HL-60 (cell line): ENCODE measurements at regions not wholly inside any gene's neighbourhood (a gene's known extent, or its start where the extent isn't known, plus 50 kb on each side); places are given as distances from the start of the nearest gene placed in this dataset.
"Not testable (repeated sequence)": the region's sequence is repeated elsewhere in the genome, so short reads cannot be mapped to it uniquely, and the experiment has no call there.

Source experiments
- DNase-seq, 2 experiments: peaks; one replicate each; pipeline ENCODE4 v3.0.0-alpha.2; 2010 to 2020; ENCODE audit warnings: low read depth in 1 of 2, low spot score in 1 of 2
- H3K27ac ChIP-seq: fragments of 250-450 bp; sonication (Bioruptor Pico); replicated peaks from 2 replicates; pipeline ENCODE4 v1.5.1; 2020; ENCODE audit warnings: mild to moderate bottlenecking, moderate library complexity
- H3K27me3 ChIP-seq: fragments of 250-450 bp; sonication (Bioruptor Pico); 2 replicates; pipeline ENCODE4 v1.5.1; 2021; ENCODE audit warnings: mild to moderate bottlenecking, moderate library complexity; ENCODE audit not compliant: insufficient read depth, poor library complexity, severe bottlenecking
- H3K4me3 ChIP-seq: replicated peaks from 2 replicates; pipeline ENCODE4 v1.5.1; 2011; ENCODE audit warnings: mild to moderate bottlenecking, control low read depth, low read length; ENCODE audit not compliant: insufficient read depth
- GABPA ChIP-seq: IDR thresholded peaks from 2 replicates; pipeline ENCODE4 v1.6.1; 2012; ENCODE audit warnings: low read depth
- POLR2AphosphoS5 ChIP-seq: IDR thresholded peaks from 2 replicates; pipeline ENCODE4 v1.6.1; 2012; ENCODE audit warnings: low read depth
- SPI1 ChIP-seq: IDR thresholded peaks from 2 replicates; pipeline ENCODE4 v1.6.1; 2012; ENCODE audit warnings: low read depth, mild to moderate bottlenecking, borderline replicate concordance
- TF ChIP-seq, protein P1 (sequence below): IDR thresholded peaks from one replicate; pipeline ENCODE4 v1.5.1; 2011; ENCODE audit warnings: low read length, control low read depth, inconsistent platforms; ENCODE audit not compliant: insufficient read depth
- TF ChIP-seq, protein P2 (sequence below): IDR thresholded peaks from 2 replicates; pipeline ENCODE4 v1.6.1; 2012; ENCODE audit warnings: low read depth; ENCODE audit not compliant: insufficient replicate concordance

DNA sequence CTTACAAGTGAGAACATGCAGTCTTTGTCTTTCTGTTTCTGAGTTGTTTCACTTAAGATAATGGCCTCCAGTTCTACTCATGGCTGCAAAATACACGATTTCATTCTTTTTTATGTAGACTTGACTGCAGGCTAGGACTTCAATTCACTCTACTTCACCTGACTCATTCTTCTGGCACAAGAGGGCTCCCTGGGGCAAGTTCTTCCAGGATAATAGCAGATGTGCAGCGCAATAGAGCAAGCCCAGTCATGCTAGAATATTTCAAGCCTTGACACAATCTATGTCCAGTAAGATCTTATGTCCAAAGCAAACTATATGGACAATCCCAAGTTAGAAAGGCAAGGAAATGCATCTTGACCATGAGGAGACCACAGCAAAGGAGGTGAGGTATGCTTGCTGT lies 211.7 kb upstream of the GADL1 start:
- DNase-seq, result no peak
- no peaks in the 10 kb centered on the region for H3K27me3 ChIP-seq
- no peak overlapping the region for H3K27ac ChIP-seq
- H3K4me3 ChIP-seq, result no peak overlapping the region
- TF ChIP-seq GABPA, result no peak
- TF ChIP-seq, protein P1, sequence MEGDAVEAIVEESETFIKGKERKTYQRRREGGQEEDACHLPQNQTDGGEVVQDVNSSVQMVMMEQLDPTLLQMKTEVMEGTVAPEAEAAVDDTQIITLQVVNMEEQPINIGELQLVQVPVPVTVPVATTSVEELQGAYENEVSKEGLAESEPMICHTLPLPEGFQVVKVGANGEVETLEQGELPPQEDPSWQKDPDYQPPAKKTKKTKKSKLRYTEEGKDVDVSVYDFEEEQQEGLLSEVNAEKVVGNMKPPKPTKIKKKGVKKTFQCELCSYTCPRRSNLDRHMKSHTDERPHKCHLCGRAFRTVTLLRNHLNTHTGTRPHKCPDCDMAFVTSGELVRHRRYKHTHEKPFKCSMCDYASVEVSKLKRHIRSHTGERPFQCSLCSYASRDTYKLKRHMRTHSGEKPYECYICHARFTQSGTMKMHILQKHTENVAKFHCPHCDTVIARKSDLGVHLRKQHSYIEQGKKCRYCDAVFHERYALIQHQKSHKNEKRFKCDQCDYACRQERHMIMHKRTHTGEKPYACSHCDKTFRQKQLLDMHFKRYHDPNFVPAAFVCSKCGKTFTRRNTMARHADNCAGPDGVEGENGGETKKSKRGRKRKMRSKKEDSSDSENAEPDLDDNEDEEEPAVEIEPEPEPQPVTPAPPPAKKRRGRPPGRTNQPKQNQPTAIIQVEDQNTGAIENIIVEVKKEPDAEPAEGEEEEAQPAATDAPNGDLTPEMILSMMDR, result no peak
- no peak for TF ChIP-seq POLR2AphosphoS5
- TF ChIP-seq, protein P2, sequence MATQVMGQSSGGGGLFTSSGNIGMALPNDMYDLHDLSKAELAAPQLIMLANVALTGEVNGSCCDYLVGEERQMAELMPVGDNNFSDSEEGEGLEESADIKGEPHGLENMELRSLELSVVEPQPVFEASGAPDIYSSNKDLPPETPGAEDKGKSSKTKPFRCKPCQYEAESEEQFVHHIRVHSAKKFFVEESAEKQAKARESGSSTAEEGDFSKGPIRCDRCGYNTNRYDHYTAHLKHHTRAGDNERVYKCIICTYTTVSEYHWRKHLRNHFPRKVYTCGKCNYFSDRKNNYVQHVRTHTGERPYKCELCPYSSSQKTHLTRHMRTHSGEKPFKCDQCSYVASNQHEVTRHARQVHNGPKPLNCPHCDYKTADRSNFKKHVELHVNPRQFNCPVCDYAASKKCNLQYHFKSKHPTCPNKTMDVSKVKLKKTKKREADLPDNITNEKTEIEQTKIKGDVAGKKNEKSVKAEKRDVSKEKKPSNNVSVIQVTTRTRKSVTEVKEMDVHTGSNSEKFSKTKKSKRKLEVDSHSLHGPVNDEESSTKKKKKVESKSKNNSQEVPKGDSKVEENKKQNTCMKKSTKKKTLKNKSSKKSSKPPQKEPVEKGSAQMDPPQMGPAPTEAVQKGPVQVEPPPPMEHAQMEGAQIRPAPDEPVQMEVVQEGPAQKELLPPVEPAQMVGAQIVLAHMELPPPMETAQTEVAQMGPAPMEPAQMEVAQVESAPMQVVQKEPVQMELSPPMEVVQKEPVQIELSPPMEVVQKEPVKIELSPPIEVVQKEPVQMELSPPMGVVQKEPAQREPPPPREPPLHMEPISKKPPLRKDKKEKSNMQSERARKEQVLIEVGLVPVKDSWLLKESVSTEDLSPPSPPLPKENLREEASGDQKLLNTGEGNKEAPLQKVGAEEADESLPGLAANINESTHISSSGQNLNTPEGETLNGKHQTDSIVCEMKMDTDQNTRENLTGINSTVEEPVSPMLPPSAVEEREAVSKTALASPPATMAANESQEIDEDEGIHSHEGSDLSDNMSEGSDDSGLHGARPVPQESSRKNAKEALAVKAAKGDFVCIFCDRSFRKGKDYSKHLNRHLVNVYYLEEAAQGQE, result no peak
- no peak for TF ChIP-seq SPI1

DNA sequence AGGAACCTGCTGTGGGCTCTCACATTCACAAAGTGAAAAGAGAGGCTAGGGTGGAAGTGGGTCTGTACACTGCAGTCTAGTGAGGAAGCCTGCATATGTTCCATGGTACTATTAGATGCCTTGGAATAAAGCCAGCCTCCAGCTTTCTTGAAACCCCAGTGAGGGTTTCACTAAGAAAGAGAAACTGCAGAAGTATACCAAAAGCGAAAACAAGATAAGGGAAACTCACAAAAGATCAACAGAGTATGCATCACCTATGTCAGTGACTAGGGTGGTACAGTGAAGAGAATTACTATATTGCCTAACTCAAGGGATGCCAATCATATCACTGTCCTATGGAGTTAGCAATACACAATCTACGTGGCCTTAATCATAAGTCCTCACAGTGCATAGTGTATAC lies 212.5 kb upstream of the GADL1 start:
- no peak for DNase-seq
- H3K27ac ChIP-seq, result no peak overlapping the region
- no peaks in the 10 kb centered on the region for H3K27me3 ChIP-seq
- TF ChIP-seq, protein P2, result no peak
- TF ChIP-seq GABPA (no peak), POLR2AphosphoS5 (no peak), SPI1 (no peak)
- TF ChIP-seq, protein P1, result no peak
- H3K4me3 ChIP-seq, result no peak overlapping the region

DNA sequence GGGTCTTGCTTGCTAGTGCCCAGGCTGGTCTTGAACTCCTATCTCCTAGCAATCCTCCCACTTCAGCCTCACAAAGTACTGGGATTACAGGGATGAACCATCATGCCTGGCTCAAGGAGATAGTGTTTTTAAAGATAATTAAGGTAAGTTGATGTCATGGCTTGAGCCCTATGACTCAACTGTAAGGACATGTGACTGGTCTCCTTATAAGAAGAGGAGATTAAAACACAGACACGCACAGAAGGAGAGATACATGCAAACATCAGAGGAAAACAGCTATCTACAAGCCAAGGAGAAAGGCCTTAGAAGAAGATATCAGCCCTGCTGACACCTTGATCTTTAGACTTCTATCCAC lies 220.4 kb upstream of the GADL1 start:
- no peaks in the 10 kb centered on the region for H3K27me3 ChIP-seq
- H3K27ac ChIP-seq, result no peak overlapping the region
- no peak for DNase-seq
- H3K4me3 ChIP-seq, result no peak overlapping the region
- TF ChIP-seq, protein P2, result no peak
- TF ChIP-seq SPI1 (no peak), GABPA (no peak), POLR2AphosphoS5 (no peak)
- TF ChIP-seq, protein P1, result no peak

DNA sequence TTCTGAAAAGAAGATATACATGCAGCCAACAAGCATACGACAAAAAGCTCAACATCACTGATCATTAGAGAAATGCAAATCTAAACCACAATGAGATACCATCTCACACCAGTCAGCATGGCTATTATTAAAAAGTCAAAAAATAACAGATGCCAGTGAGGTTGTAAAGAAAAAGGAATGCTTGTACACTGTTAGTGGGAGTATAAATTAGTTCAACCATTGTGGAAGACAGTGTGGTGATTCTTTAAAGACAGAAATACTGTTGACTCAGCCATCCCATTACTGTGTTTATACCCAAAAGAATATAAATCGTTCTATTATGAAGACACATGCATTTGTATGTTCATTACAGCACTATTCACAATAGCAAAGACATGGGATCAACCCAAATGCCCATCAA lies 221.1 kb upstream of the GADL1 start:
- not testable (repeated sequence) for H3K4me3 ChIP-seq, H3K27ac ChIP-seq, DNase-seq, H3K27me3 ChIP-seq
